SH-SY5Y (cell line): ENCODE measurements at regions not wholly inside any gene's neighbourhood (a gene's known extent, or its start where the extent isn't known, plus 50 kb on each side); places are given as distances from the start of the nearest gene placed in this dataset.

ENCODE experiments used
- GATA2 ChIP-seq: IDR thresholded peaks from 2 replicates; pipeline ENCODE4 v1.6.1; 2011; ENCODE audit warnings: mild to moderate bottlenecking, low read depth, low read length
- GATA3 ChIP-seq: IDR thresholded peaks from 2 replicates; pipeline ENCODE4 v1.6.1; 2011; ENCODE audit warnings: low read depth, mild to moderate bottlenecking, low read length, moderate library complexity

DNA sequence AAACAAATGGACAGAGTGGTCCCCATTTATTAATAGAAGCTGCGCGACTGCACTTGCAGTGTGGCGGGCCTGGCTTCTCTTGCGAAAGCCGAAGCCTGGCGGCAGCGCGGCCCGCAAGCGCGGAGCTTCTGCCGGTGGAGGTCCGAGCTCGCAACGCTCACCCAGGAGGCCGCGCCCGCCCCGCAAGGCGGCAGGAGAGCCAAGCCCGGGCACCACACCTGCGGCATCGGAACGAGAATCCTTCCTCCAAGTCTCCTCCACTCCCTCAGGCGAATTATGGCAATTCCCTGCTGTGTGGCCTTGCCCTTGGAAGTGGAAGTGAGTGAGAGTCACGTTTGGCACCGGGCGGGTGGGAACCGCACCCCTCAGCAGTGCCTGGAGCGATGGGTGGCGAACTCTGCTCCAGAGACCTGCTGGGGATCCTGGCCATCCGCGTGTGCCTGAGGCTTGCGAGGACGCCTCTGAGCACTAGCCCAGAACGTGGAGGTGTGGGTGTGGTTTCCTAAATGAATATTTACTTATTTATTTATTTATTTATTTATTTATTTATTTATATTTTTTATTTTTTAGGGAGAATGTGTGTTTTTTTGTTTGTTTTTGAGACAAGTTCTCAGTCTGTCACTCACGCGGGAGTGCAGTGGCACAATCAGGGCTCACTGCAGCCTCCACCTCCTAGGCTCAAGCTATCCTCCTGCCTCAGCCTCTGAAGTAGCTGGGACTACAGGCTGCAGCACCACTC lies 133.7 kb upstream of the UBE2E1 start:
- TF ChIP-seq GATA2 (no peak), GATA3 (no peak)
